Activated T-cell treated with anti-CD3 and anti-CD28 coated beads, Interleukin-2, amount 50 U/mL, for 72 hours (primary cell): ENCODE measurements at regions not wholly inside any gene's neighbourhood (a gene's known extent, or its start where the extent isn't known, plus 50 kb on each side); places are given as distances from the start of the nearest gene placed in this dataset.
"Not testable (repeated sequence)": the region's sequence is repeated elsewhere in the genome, so short reads cannot be mapped to it uniquely, and the experiment has no call there.

Experiments
- ATAC-seq, 2 donors: fragments of 150-1000 bp; cut with Tn5 transposase; replicated peaks in 1 of 2; 2 replicates each; pipeline ENCODE4 v1.10.0; 2021; ENCODE audit warnings: moderate library complexity in 2 of 2, mild to moderate bottlenecking in 1 of 2
- DNase-seq, 2 donors: peaks; one replicate each; pipeline ENCODE4 v3.0.0; 2021 to 2022; ENCODE audit warnings: mixed read lengths in 1 of 2
- H3K27ac Mint-ChIP-seq: one replicate; pipeline ENCODE4 v1.8.0; 2022; ENCODE audit warnings: mild to moderate bottlenecking, moderate library complexity, mixed read lengths
- H3K27me3 Mint-ChIP-seq: one replicate; pipeline ENCODE4 v1.8.0; 2022; ENCODE audit warnings: low read depth, mixed read lengths
- H3K36me3 Mint-ChIP-seq, 2 donors: one replicate each; pipeline ENCODE4 v1.8.0; 2022; ENCODE audit warnings: mixed read lengths in 2 of 2, mild to moderate bottlenecking in 1 of 2; ENCODE audit not compliant: insufficient read depth in 2 of 2
- H3K4me1 Mint-ChIP-seq: one replicate; pipeline ENCODE4 v1.8.0; 2022; ENCODE audit warnings: low read depth, mixed read lengths
- H3K4me3 Mint-ChIP-seq, 2 donors: one replicate each; pipeline ENCODE4 v1.8.0; 2022; ENCODE audit warnings: mild to moderate bottlenecking in 2 of 2, mixed read lengths in 2 of 2, moderate library complexity in 2 of 2
- H3K9me3 Mint-ChIP-seq, 2 donors: one replicate each; pipeline ENCODE4 v1.8.0; 2022; ENCODE audit warnings: mixed read lengths in 2 of 2

GRCh38 chr4:123007679-123008078 is 85.3 kb upstream of the NUDT6 start:
- no peak for DNase-seq
- H3K4me3 Mint-ChIP-seq: no peak overlapping the region
- ATAC-seq: no peak
- H3K4me1 Mint-ChIP-seq: no peaks in the 10 kb centered on the region
- peaks cover 2 to 10% of the 10 kb centered on the region in 2 donors for H3K9me3 Mint-ChIP-seq
- H3K27me3 Mint-ChIP-seq: no peaks in the 10 kb centered on the region
- no peak overlapping the region for H3K27ac Mint-ChIP-seq
- peaks cover 17 to 31% of the 10 kb centered on the region in 2 donors for H3K36me3 Mint-ChIP-seq

- not testable (repeated sequence) for H3K27me3 Mint-ChIP-seq, H3K4me1 Mint-ChIP-seq, ATAC-seq, H3K27ac Mint-ChIP-seq, DNase-seq, H3K4me3 Mint-ChIP-seq, H3K9me3 Mint-ChIP-seq
- H3K36me3 Mint-ChIP-seq: peaks cover 5 to 18% of the 10 kb centered on the region in 2 donors
These were observed 90.0 kb upstream of the NUDT6 start for GRCh38 chr4:123012416-123012815.

GRCh38 chr4:123014038-123014437 is 91.6 kb upstream of the NUDT6 start:
- Mint-ChIP-seq H3K4me3 (no peak overlapping the region), H3K36me3 (peaks cover under 1 to 19% of the 10 kb centered on the region in 2 donors), H3K9me3 (no peaks in the 10 kb centered on the region), H3K27ac (no peak overlapping the region), H3K27me3 (no peaks in the 10 kb centered on the region), H3K4me1 (no peaks in the 10 kb centered on the region)
- DNase-seq (no peak), ATAC-seq (no peak)

- DNase-seq (no peak), ATAC-seq (no peak)
- Mint-ChIP-seq H3K36me3 (peaks cover 2 to 23% of the 10 kb centered on the region in 2 donors), H3K9me3 (peaks cover 0 to 4% of the 10 kb centered on the region in 2 donors), H3K4me1 (no peaks in the 10 kb centered on the region), H3K27me3 (no peaks in the 10 kb centered on the region), H3K27ac (no peak overlapping the region), H3K4me3 (no peak overlapping the region)
These were observed 94.7 kb upstream of the NUDT6 start for GRCh38 chr4:123017078-123017477.

GRCh38 chr4:123017636-123018395 is 95.4 kb upstream of the NUDT6 start:
- peaks cover 2 to 19% of the 10 kb centered on the region in 2 donors for H3K36me3 Mint-ChIP-seq
- no peaks in the 10 kb centered on the region for H3K27me3 Mint-ChIP-seq
- DNase-seq (no peak), ATAC-seq (no peak)
- H3K9me3 Mint-ChIP-seq: peaks cover 0 to 4% of the 10 kb centered on the region in 2 donors
- H3K4me1 Mint-ChIP-seq: no peaks in the 10 kb centered on the region
- no peak overlapping the region for H3K4me3 Mint-ChIP-seq
- no peak overlapping the region for H3K27ac Mint-ChIP-seq

- Mint-ChIP-seq H3K27me3 (no peaks in the 10 kb centered on the region), H3K36me3 (peaks cover 2 to 19% of the 10 kb centered on the region in 2 donors), H3K4me3 (no peak overlapping the region), H3K4me1 (no peaks in the 10 kb centered on the region), H3K27ac (no peak overlapping the region), H3K9me3 (peaks cover 0 to 4% of the 10 kb centered on the region in 2 donors)
- no peak for DNase-seq
- no peak for ATAC-seq
These were observed 96.0 kb upstream of the NUDT6 start for GRCh38 chr4:123018396-123018775.

GRCh38 chr4:123020285-123020684 is 97.9 kb upstream of the NUDT6 start:
- Mint-ChIP-seq H3K36me3 (peaks cover 2 to 18% of the 10 kb centered on the region in 2 donors), H3K4me3 (no peak overlapping the region), H3K4me1 (peaks cover 1% of the 10 kb centered on the region), H3K27me3 (no peaks in the 10 kb centered on the region), H3K27ac (no peak overlapping the region), H3K9me3 (peaks cover 0 to 4% of the 10 kb centered on the region in 2 donors)
- no peak for ATAC-seq
- DNase-seq: no peak

- ATAC-seq (no peak), DNase-seq (no peak)
- peaks cover 0 to 4% of the 10 kb centered on the region in 2 donors for H3K9me3 Mint-ChIP-seq
- peaks cover 2 to 14% of the 10 kb centered on the region in 2 donors for H3K36me3 Mint-ChIP-seq
- no peak overlapping the region for H3K27ac Mint-ChIP-seq
- no peaks in the 10 kb centered on the region for H3K27me3 Mint-ChIP-seq
- H3K4me3 Mint-ChIP-seq: no peak overlapping the region
- H3K4me1 Mint-ChIP-seq: peaks cover 11% of the 10 kb centered on the region
These were observed 101.2 kb upstream of the NUDT6 start for GRCh38 chr4:123023647-123024046.

- no peaks in the 10 kb centered on the region for H3K27me3 Mint-ChIP-seq
- H3K4me1 Mint-ChIP-seq: peaks cover 11% of the 10 kb centered on the region
- H3K36me3 Mint-ChIP-seq: peaks cover 2 to 14% of the 10 kb centered on the region in 2 donors
- DNase-seq (no peak), ATAC-seq (no peak)
- H3K27ac Mint-ChIP-seq: no peak overlapping the region
- peaks cover 0 to 4% of the 10 kb centered on the region in 2 donors for H3K9me3 Mint-ChIP-seq
- no peak overlapping the region for H3K4me3 Mint-ChIP-seq
These were observed 102.3 kb upstream of the NUDT6 start for GRCh38 chr4:123024710-123025109.

GRCh38 chr4:123025398-123025797 is 103.0 kb upstream of the NUDT6 start:
- no peak for DNase-seq
- H3K4me3 Mint-ChIP-seq: no peak overlapping the region
- H3K36me3 Mint-ChIP-seq: peaks cover 2 to 14% of the 10 kb centered on the region in 2 donors
- no peak for ATAC-seq
- peaks cover 11% of the 10 kb centered on the region for H3K4me1 Mint-ChIP-seq
- H3K27me3 Mint-ChIP-seq: no peaks in the 10 kb centered on the region
- H3K27ac Mint-ChIP-seq: no peak overlapping the region
- H3K9me3 Mint-ChIP-seq: peaks cover 0 to 4% of the 10 kb centered on the region in 2 donors

- DNase-seq, H3K9me3 Mint-ChIP-seq, H3K4me3 Mint-ChIP-seq, H3K27ac Mint-ChIP-seq, H3K27me3 Mint-ChIP-seq: not testable (repeated sequence)
- H3K36me3 Mint-ChIP-seq: peaks cover 2 to 12% of the 10 kb centered on the region in 2 donors
- H3K4me1 Mint-ChIP-seq: peaks cover 11% of the 10 kb centered on the region
- ATAC-seq: peak in 1 of 2 donors; percentile 23
These were observed 103.6 kb upstream of the NUDT6 start for GRCh38 chr4:123026015-123026414.

GRCh38 chr4:123031664-123032063 is 109.3 kb upstream of the NUDT6 start:
- ATAC-seq: no peak
- H3K4me3 Mint-ChIP-seq: no peak overlapping the region
- no peaks in the 10 kb centered on the region for H3K4me1 Mint-ChIP-seq
- peaks cover 2 to 5% of the 10 kb centered on the region in 2 donors for H3K36me3 Mint-ChIP-seq
- H3K27ac Mint-ChIP-seq: no peak overlapping the region
- H3K9me3 Mint-ChIP-seq: no peaks in the 10 kb centered on the region
- no peaks in the 10 kb centered on the region for H3K27me3 Mint-ChIP-seq
- DNase-seq: no peak

GRCh38 chr4:123034023-123034422 is 111.6 kb upstream of the NUDT6 start:
- Mint-ChIP-seq H3K4me3 (no peak overlapping the region), H3K9me3 (no peaks in the 10 kb centered on the region)

GRCh38 chr4:123035239-123035638 is 112.8 kb upstream of the NUDT6 start:
- DNase-seq: no peak
- no peak overlapping the region for H3K4me3 Mint-ChIP-seq
- H3K4me1 Mint-ChIP-seq: no peaks in the 10 kb centered on the region
- peaks cover 5 to 6% of the 10 kb centered on the region in 2 donors for H3K36me3 Mint-ChIP-seq
- ATAC-seq: no peak
- H3K9me3 Mint-ChIP-seq: peaks cover 0 to 2% of the 10 kb centered on the region in 2 donors
- H3K27me3 Mint-ChIP-seq: no peaks in the 10 kb centered on the region
- no peak overlapping the region for H3K27ac Mint-ChIP-seq

More at GRCh38 chr4:123034023-123034422, 111.6 kb upstream of the NUDT6 start:
- H3K4me1 Mint-ChIP-seq: no peaks in the 10 kb centered on the region
- DNase-seq (no peak), ATAC-seq (no peak)
- H3K27me3 Mint-ChIP-seq: no peaks in the 10 kb centered on the region
- no peak overlapping the region for H3K27ac Mint-ChIP-seq
- peaks cover 0 to 4% of the 10 kb centered on the region in 2 donors for H3K36me3 Mint-ChIP-seq
